K562 (cell line): ENCODE measurements at regions not wholly inside any gene's neighbourhood (a gene's known extent, or its start where the extent isn't known, plus 50 kb on each side); places are given as distances from the start of the nearest gene placed in this dataset.

ENCODE experiments used
- ATF7 ChIP-seq: fragments of 450-650 bp; IDR thresholded peaks from 2 replicates; pipeline ENCODE4 v1.7.1; 2014; ENCODE audit warnings: mild to moderate bottlenecking, moderate library complexity
- POLR2AphosphoS2 ChIP-seq: IDR thresholded peaks from 2 replicates; pipeline ENCODE4 v1.6.1; 2012; ENCODE audit warnings: low read length, improper control_type of control experiment
- STAT5B ChIP-seq: fragments of 250-450 bp; sonication (Bioruptor Pico); IDR thresholded peaks from 2 replicates; pipeline ENCODE4 v1.8.0; 2021; ENCODE audit warnings: mild to moderate bottlenecking, inconsistent platforms
- ZNF23 ChIP-seq: fragments of 250-450 bp; sonication (Bioruptor Pico); IDR thresholded peaks from 2 replicates; pipeline ENCODE4 v1.4.0; 2020; ENCODE audit warnings: mild to moderate bottlenecking

GRCh38 chr5:152694231-152694630 lies 289.2 kb upstream of the NMUR2 start:
- TF ChIP-seq ATF7: no peak
- TF ChIP-seq ZNF23: no peak
- TF ChIP-seq STAT5B (CRISPR knock-in tag): no peak
- no peak for TF ChIP-seq POLR2AphosphoS2
